Lung (tissue), 11 donors: ENCODE measurements at regions not wholly inside any gene's neighbourhood (a gene's known extent, or its start where the extent isn't known, plus 50 kb on each side); places are given as distances from the start of the nearest gene placed in this dataset.

ENCODE experiments used
- ATAC-seq: fragments of 200-7000 bp; cut with Tn5 transposase; one replicate; pipeline ENCODE4 v1.9.1; 2020; ENCODE audit warnings: moderate number of reproducible peaks; ENCODE audit not compliant: insufficient read depth, low FRiP score
- DNase-seq, 3 donors: peaks; one replicate each; pipeline ENCODE4 v3.0.0-alpha.2; 2013 to 2017
- H3K27ac ChIP-seq, 2 donors: one replicate each; pipeline ENCODE4 v1.5.1; 2013; ENCODE audit warnings: mild to moderate bottlenecking in 2 of 2, moderate library complexity in 2 of 2, control low read depth in 1 of 2, inconsistent platforms in 1 of 2, low read depth in 1 of 2, low read length in 1 of 2
- H3K27me3 ChIP-seq, 3 donors: one replicate each; pipeline ENCODE4 v1.5.1; 2013; ENCODE audit warnings: low read length in 2 of 3; ENCODE audit not compliant: control insufficient read depth in 3 of 3, insufficient read depth in 3 of 3
- H3K36me3 ChIP-seq, 4 donors: one replicate each; pipeline ENCODE4 v1.5.1; 2013; ENCODE audit warnings: low read length in 4 of 4, mild to moderate bottlenecking in 1 of 4, moderate library complexity in 1 of 4; ENCODE audit not compliant: control insufficient read depth in 4 of 4, insufficient read depth in 4 of 4
- H3K4me1 ChIP-seq, 5 donors: one replicate each; pipeline ENCODE4 v1.5.1; 2013; ENCODE audit warnings: low read length in 5 of 5, mild to moderate bottlenecking in 2 of 5, moderate library complexity in 1 of 5; ENCODE audit not compliant: control insufficient read depth in 5 of 5, insufficient read depth in 5 of 5
- H3K4me3 ChIP-seq: one replicate; pipeline ENCODE4 v1.5.1; 2013; ENCODE audit warnings: mild to moderate bottlenecking, control low read depth, moderate library complexity
- H3K9ac ChIP-seq, 2 donors: one replicate each; pipeline ENCODE4 v1.5.1; 2013; ENCODE audit warnings: low read length in 2 of 2, control low read depth in 1 of 2; ENCODE audit not compliant: insufficient read depth in 1 of 2
- H3K9me3 ChIP-seq, 4 donors: one replicate each; pipeline ENCODE4 v1.5.1; 2013; ENCODE audit warnings: low read length in 3 of 4, mild to moderate bottlenecking in 1 of 4, moderate library complexity in 1 of 4; ENCODE audit not compliant: control insufficient read depth in 4 of 4, insufficient read depth in 3 of 4
- CTCF ChIP-seq: IDR thresholded peaks from 2 replicates; pipeline ENCODE4 v1.5.1; 2012; ENCODE audit warnings: mild to moderate bottlenecking; ENCODE audit errors: control extremely low read depth, extremely low read depth
- WGBS, 2 donors: extraction: QIAGEN DNeasy Blood & Tissue Kit; methylation state at CpG; one replicate each; pipeline ENCODE4 v1.1.7; 2013; 5-methylcytosine and 5-hydroxymethylcytosine counted together
- donor health status: control.
- donor health status: control.
- donor health status: Bipolar disorder and iron deficiency.
- donor health status: healthy.
- donor health status: DM: yes; HTN: yes; CAD: no.

- no peak overlapping the region for H3K9ac ChIP-seq
- TF ChIP-seq CTCF, result no peak
- WGBS, 2 donors, result 85 to 95% methylated on average over 6 of the region's 6 CpGs
- H3K27me3 ChIP-seq, result peaks cover 0 to 4% (median 0%) of the 10 kb centered on the region in 3 donors
- no peaks in the 10 kb centered on the region for H3K36me3 ChIP-seq
- no peak overlapping the region for H3K4me3 ChIP-seq
- H3K9me3 ChIP-seq, result peaks cover 0 to 9% (median under 1%) of the 10 kb centered on the region in 4 donors
- ATAC-seq (no peak), DNase-seq (no peak)
- peaks cover 0 to 8% (median 0%) of the 10 kb centered on the region in 5 donors for H3K4me1 ChIP-seq
- H3K27ac ChIP-seq, result no peak overlapping the region
Observed at GRCh38 chr1:5716126-5716525, 276.1 kb downstream of the NPHP4 start.

- no peak for ATAC-seq
- H3K27ac ChIP-seq, result no peak overlapping the region
- peaks cover 0 to 5% (median 0%) of the 10 kb centered on the region in 5 donors for H3K4me1 ChIP-seq
- DNase-seq, result no peak
- H3K9me3 ChIP-seq, result peaks cover 0 to 14% (median under 1%) of the 10 kb centered on the region in 4 donors
- H3K27me3 ChIP-seq, result peaks cover 0 to 4% (median 0%) of the 10 kb centered on the region in 3 donors
- H3K4me3 ChIP-seq, result no peak overlapping the region
- WGBS, 2 donors, result 79 to 93% methylated on average over 36 of the region's 36 CpGs
- no peak for TF ChIP-seq CTCF
- H3K9ac ChIP-seq, result no peak overlapping the region
- H3K36me3 ChIP-seq, result no peaks in the 10 kb centered on the region
Observed at GRCh38 chr1:5713101-5714010, 278.9 kb downstream of the NPHP4 start.

GRCh38 chr1:5711956-5712645 lies 280.1 kb downstream of the NPHP4 start:
- no peak for ATAC-seq
- no peak overlapping the region for H3K9ac ChIP-seq
- H3K27ac ChIP-seq, result no peak overlapping the region
- 94 to 96% methylated on average over 45 of the region's 45 CpGs for WGBS, 2 donors
- H3K4me1 ChIP-seq, result no peaks in the 10 kb centered on the region
- DNase-seq, result no peak
- no peak for TF ChIP-seq CTCF
- no peak overlapping the region for H3K4me3 ChIP-seq
- H3K27me3 ChIP-seq, result no peaks in the 10 kb centered on the region
- no peaks in the 10 kb centered on the region for H3K36me3 ChIP-seq
- peaks cover 0 to 15% (median under 1%) of the 10 kb centered on the region in 4 donors for H3K9me3 ChIP-seq
